K562 (cell line): ENCODE measurements at regions not wholly inside any gene's neighbourhood (a gene's known extent, or its start where the extent isn't known, plus 50 kb on each side); places are given as distances from the start of the nearest gene placed in this dataset.
"Not testable (repeated sequence)": the region's sequence is repeated elsewhere in the genome, so short reads cannot be mapped to it uniquely, and the experiment has no call there.

Source experiments
- BHLHE40 ChIP-seq: IDR thresholded peaks from 2 replicates; pipeline ENCODE4 v1.6.1; 2011; ENCODE audit warnings: low read length, improper control_type of control experiment
- CTCF ChIP-seq, 3 experiments: IDR thresholded peaks in 2 of 3; conservative IDR thresholded peaks in 1 of 3; 2 replicates each; pipeline ENCODE4 v1.5.1; 2011 to 2012; ENCODE audit warnings: low read length in 3 of 3, mild to moderate bottlenecking in 3 of 3, control low read depth in 2 of 3, improper control_type of control experiment in 1 of 3, inconsistent platforms in 1 of 3, low read depth in 1 of 3, mixed read lengths in 1 of 3, moderate library complexity in 1 of 3; ENCODE audit not compliant: insufficient read depth in 2 of 3
- EZH2 ChIP-seq: IDR thresholded peaks from 2 replicates; pipeline ENCODE4 v1.6.1; 2012; ENCODE audit warnings: low read depth, mild to moderate bottlenecking, inconsistent platforms, low read length, borderline replicate concordance
- GABPA ChIP-seq: fragments of 200-800 bp; sonication (Bioruptor generic); conservative IDR thresholded peaks from 2 replicates; pipeline ENCODE4 v1.6.1; 2016; ENCODE audit warnings: low read depth, missing genetic modification characterization, missing compliant biosample characterization
- GABPB1 ChIP-seq: sonication (generic); formaldehyde crosslinking; IDR thresholded peaks from 2 replicates; pipeline ENCODE4 v1.8.0; 2022; ENCODE audit warnings: mild to moderate bottlenecking, missing genetic modification reagents
- KLF16 ChIP-seq: IDR thresholded peaks from 2 replicates; pipeline ENCODE4 v1.6.1; 2016; ENCODE audit warnings: antibody characterized with exemption
- PREB ChIP-seq: sonication (generic); formaldehyde crosslinking; IDR thresholded peaks from 2 replicates; pipeline ENCODE4 v1.8.1; 2023; ENCODE audit warnings: mild to moderate bottlenecking, missing genetic modification reagents
- RAD21 ChIP-seq, 2 experiments: fragments of 250-450 bp in 1 of 2; fragments of 450-650 bp in 1 of 2; sonication (Bioruptor Pico) in 1 of 2; formaldehyde crosslinking in 1 of 2; IDR thresholded peaks in 1 of 2; conservative IDR thresholded peaks in 1 of 2; 2 replicates each; pipeline versions ENCODE4 v1.4.0 to v1.8.0; 2020 to 2022; ENCODE audit warnings: mild to moderate bottlenecking in 2 of 2, moderate library complexity in 1 of 2
- STAG1 ChIP-seq: sonication (generic); formaldehyde crosslinking; IDR thresholded peaks from 2 replicates; pipeline ENCODE4 v1.5.0; 2020; ENCODE audit warnings: missing genetic modification reagents, borderline replicate concordance
- ZSCAN32 ChIP-seq: fragments of 450-650 bp; formaldehyde crosslinking; IDR thresholded peaks from 2 replicates; pipeline ENCODE4 v1.4.0; 2020; ENCODE audit warnings: mild to moderate bottlenecking, moderate library complexity
- TF ChIP-seq, protein P1 (sequence below): fragments of 250-450 bp; sonication (Bioruptor Pico); IDR thresholded peaks from 2 replicates; pipeline ENCODE4 v1.5.0; 2020; ENCODE audit warnings: mild to moderate bottlenecking, borderline replicate concordance

DNA sequence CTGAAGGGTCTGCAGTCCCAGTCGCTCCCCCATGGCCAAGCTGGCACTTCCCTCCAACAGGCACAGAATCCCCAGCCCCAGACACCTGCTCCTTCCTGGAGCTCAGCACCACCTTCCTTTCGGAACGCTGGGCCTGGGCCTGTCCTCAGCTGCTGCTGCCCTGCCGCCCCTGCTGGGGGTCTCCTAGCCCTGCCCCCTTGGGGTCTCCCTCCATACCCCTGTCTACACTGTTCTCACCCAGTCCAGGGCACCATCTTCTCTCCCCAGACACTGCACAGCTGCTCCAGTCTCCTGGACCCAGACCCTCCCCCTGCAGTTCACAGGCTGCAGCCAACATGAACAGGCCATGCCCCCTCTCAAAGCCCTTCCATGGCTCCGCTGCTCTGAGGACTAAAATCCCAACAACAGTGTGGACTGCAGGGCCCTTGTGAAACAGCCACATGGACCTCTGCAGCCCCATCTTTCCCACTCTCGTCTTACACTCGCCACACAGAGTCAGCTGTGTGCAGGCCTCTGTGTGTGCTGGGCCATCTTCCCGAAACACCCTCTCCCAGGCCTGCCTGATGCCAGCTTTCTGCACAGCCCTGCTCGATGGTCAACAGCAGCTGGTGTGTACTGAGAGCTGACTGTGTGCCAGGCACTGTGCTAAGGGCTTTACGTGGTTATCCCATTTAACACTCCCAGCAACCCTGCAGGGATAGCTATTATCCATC, 361.3 kb downstream of the MATN1 start:
- TF ChIP-seq RAD21 (CRISPR knock-in tag; conservative IDR thresholded peaks at IDR 0.05 in 1 of 2, IDR thresholded peaks at IDR 0.05 in 1 of 2); STAG1 (CRISPR knock-in tag); EZH2; BHLHE40; PREB; KLF16; CTCF (IDR thresholded peaks at IDR 0.05 in 2 of 3, conservative IDR thresholded peaks at IDR 0.05 in 1 of 3; ENCODE audit: insufficient read depth in 2 of 3, low read depth in 1 of 3, low read length in 3 of 3); GABPA (tag); ZSCAN32 (CRISPR knock-in tag); GABPB1 (CRISPR knock-in tag): not testable (repeated sequence)
- TF ChIP-seq, protein P1, sequence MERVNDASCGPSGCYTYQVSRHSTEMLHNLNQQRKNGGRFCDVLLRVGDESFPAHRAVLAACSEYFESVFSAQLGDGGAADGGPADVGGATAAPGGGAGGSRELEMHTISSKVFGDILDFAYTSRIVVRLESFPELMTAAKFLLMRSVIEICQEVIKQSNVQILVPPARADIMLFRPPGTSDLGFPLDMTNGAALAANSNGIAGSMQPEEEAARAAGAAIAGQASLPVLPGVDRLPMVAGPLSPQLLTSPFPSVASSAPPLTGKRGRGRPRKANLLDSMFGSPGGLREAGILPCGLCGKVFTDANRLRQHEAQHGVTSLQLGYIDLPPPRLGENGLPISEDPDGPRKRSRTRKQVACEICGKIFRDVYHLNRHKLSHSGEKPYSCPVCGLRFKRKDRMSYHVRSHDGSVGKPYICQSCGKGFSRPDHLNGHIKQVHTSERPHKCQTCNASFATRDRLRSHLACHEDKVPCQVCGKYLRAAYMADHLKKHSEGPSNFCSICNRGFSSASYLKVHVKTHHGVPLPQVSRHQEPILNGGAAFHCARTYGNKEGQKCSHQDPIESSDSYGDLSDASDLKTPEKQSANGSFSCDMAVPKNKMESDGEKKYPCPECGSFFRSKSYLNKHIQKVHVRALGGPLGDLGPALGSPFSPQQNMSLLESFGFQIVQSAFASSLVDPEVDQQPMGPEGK (CRISPR knock-in tag), result not testable (repeated sequence)
